Fibroblast of lung (primary cell): ENCODE measurements at regions not wholly inside any gene's neighbourhood (a gene's known extent, or its start where the extent isn't known, plus 50 kb on each side); places are given as distances from the start of the nearest gene placed in this dataset.

Experiments
- DNase-seq, 2 donors: peaks; one replicate each; pipeline versions ENCODE4 v3.0.0 to v3.0.0-alpha.2; 2010; ENCODE audit warnings: low read depth in 2 of 2
- H2AFZ ChIP-seq: 2 replicates; pipeline ENCODE4 v1.5.1; 2012; ENCODE audit warnings: low read length, control low read depth, inconsistent platforms
- H3K27ac ChIP-seq: 2 replicates; pipeline ENCODE4 v1.5.1; 2011; ENCODE audit warnings: low read length, control low read depth; ENCODE audit not compliant: insufficient read depth
- H3K27me3 ChIP-seq: 2 replicates; pipeline ENCODE4 v1.5.1; 2011; ENCODE audit warnings: mild to moderate bottlenecking, low read length; ENCODE audit not compliant: control insufficient read depth, insufficient read depth
- H3K36me3 ChIP-seq: 2 replicates; pipeline ENCODE4 v1.5.1; 2011; ENCODE audit warnings: low read length; ENCODE audit not compliant: control insufficient read depth, insufficient read depth
- H3K4me1 ChIP-seq: 2 replicates; pipeline ENCODE4 v1.5.1; 2011; ENCODE audit warnings: low read length; ENCODE audit not compliant: control insufficient read depth, insufficient read depth; ENCODE audit errors: extremely low read depth
- H3K4me2 ChIP-seq: 2 replicates; pipeline ENCODE4 v1.5.1; 2011; ENCODE audit warnings: low read length, control low read depth; ENCODE audit not compliant: insufficient read depth; ENCODE audit errors: extremely low read depth
- H3K4me3 ChIP-seq, 4 experiments: fragments of 200-600 bp in 1 of 4; sonication (generic) in 1 of 4; replicated peaks in 1 of 4; 2 replicates each; pipeline ENCODE4 v1.5.1; 2011 to 2016; ENCODE audit warnings: low read length in 4 of 4, low read depth in 3 of 4, mild to moderate bottlenecking in 3 of 4, control low read depth in 2 of 4, inconsistent platforms in 1 of 4, mixed read lengths in 1 of 4; ENCODE audit not compliant: insufficient read depth in 1 of 4; ENCODE audit errors: control extremely low read depth in 1 of 4
- H3K79me2 ChIP-seq: 2 replicates; pipeline ENCODE4 v1.5.1; 2012; ENCODE audit warnings: mild to moderate bottlenecking, low read length, inconsistent platforms; ENCODE audit not compliant: control insufficient read depth, insufficient read depth
- H3K9ac ChIP-seq: 2 replicates; pipeline ENCODE4 v1.5.1; 2011; ENCODE audit warnings: mild to moderate bottlenecking, low read length, control low read depth; ENCODE audit not compliant: insufficient read depth
- H3K9me3 ChIP-seq: 2 replicates; pipeline ENCODE4 v1.5.1; 2012; ENCODE audit warnings: low read depth, low read length; ENCODE audit not compliant: control insufficient read depth, insufficient read depth
- H4K20me1 ChIP-seq: 2 replicates; pipeline ENCODE4 v1.5.1; 2011; ENCODE audit warnings: low read length; ENCODE audit not compliant: control insufficient read depth, insufficient read depth; ENCODE audit errors: extremely low read depth
- EZH2 ChIP-seq: IDR thresholded peaks from 2 replicates; pipeline ENCODE4 v1.5.1; 2012; ENCODE audit warnings: low read length, control low read depth, mild to moderate bottlenecking; ENCODE audit errors: missing control alignments
- TF ChIP-seq, protein P1 (sequence below), 2 donors: IDR thresholded peaks in 1 of 2; conservative IDR thresholded peaks in 1 of 2; 1 replicate in 1 of 2; 2 replicates in 1 of 2; pipeline ENCODE4 v1.5.1; 2011 to 2012; ENCODE audit warnings: low read length in 2 of 2, control low read depth in 1 of 2, inconsistent platforms in 1 of 2, low read depth in 1 of 2, mild to moderate bottlenecking in 1 of 2

DNA sequence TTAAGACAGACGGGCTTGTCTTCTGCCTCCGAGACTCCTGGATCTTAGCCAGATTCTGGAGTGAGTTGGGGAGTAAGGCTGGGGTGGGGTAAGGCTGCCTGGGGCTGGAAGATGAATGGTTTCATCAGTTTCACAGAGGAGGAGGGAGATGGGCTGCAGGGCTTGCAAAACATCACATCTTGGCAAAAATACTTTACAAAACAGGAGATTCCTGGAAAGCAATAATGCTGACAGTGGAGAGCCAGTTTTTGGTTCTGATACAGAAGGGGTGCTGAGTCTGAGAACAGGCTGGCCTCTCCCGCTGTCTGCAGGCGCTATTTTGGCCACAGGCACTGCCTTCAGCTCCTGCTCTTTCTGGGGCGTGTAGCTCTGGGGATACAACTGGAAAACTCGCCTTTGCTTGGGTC, 83.4 kb upstream of the KCNE2 start:
- H3K36me3 ChIP-seq = no peaks in the 10 kb centered on the region
- no peak overlapping the region for H3K4me3 ChIP-seq
- no peaks in the 10 kb centered on the region for H3K9me3 ChIP-seq
- H3K79me2 ChIP-seq = no peaks in the 10 kb centered on the region
- H3K4me2 ChIP-seq = no peak overlapping the region
- DNase-seq = peak in 1 of 2 donors; percentile 35
- TF ChIP-seq EZH2 = no peak
- H4K20me1 ChIP-seq = no peaks in the 10 kb centered on the region
- no peaks in the 10 kb centered on the region for H3K4me1 ChIP-seq
- no peaks in the 10 kb centered on the region for H3K27me3 ChIP-seq
- H3K27ac ChIP-seq = no peak overlapping the region
- H3K9ac ChIP-seq = no peak overlapping the region
- no peak overlapping the region for H2AFZ ChIP-seq

DNA sequence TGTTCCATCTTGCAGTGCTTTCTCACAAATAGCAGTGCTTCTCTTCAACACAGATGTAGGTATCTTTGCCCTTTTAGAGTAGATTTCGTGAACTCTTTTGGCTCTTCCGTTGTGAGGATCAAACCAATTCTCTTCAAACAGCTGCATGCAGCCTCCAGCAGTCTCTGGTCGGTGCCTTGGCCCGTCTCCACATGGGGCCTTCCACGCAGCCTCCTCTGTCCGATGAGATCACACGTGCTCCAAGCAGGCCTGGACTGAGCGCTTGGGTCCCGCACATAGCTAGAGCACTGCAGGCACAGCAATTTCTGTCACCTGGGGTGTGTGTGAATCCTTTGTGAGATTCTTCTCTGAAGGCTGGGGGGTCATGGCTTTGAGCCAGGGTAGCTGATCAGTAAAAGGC, 82.8 kb upstream of the KCNE2 start:
- no peaks in the 10 kb centered on the region for H3K4me1 ChIP-seq
- H3K27me3 ChIP-seq = no peaks in the 10 kb centered on the region
- H3K9ac ChIP-seq = no peak overlapping the region
- no peaks in the 10 kb centered on the region for H3K79me2 ChIP-seq
- no peak for DNase-seq
- H4K20me1 ChIP-seq = no peaks in the 10 kb centered on the region
- no peak for TF ChIP-seq EZH2
- TF ChIP-seq, protein P1, sequence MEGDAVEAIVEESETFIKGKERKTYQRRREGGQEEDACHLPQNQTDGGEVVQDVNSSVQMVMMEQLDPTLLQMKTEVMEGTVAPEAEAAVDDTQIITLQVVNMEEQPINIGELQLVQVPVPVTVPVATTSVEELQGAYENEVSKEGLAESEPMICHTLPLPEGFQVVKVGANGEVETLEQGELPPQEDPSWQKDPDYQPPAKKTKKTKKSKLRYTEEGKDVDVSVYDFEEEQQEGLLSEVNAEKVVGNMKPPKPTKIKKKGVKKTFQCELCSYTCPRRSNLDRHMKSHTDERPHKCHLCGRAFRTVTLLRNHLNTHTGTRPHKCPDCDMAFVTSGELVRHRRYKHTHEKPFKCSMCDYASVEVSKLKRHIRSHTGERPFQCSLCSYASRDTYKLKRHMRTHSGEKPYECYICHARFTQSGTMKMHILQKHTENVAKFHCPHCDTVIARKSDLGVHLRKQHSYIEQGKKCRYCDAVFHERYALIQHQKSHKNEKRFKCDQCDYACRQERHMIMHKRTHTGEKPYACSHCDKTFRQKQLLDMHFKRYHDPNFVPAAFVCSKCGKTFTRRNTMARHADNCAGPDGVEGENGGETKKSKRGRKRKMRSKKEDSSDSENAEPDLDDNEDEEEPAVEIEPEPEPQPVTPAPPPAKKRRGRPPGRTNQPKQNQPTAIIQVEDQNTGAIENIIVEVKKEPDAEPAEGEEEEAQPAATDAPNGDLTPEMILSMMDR (conservative IDR thresholded peaks at IDR 0.05 in 1 of 2, IDR thresholded peaks at IDR 0.05 in 1 of 2; ENCODE audit: low read depth in 1 of 2, low read length in 2 of 2) = no peak
- no peaks in the 10 kb centered on the region for H3K9me3 ChIP-seq
- H2AFZ ChIP-seq = no peak overlapping the region
- no peak overlapping the region for H3K4me2 ChIP-seq
- H3K4me3 ChIP-seq = no peak overlapping the region
- no peak overlapping the region for H3K27ac ChIP-seq
- no peaks in the 10 kb centered on the region for H3K36me3 ChIP-seq

DNA sequence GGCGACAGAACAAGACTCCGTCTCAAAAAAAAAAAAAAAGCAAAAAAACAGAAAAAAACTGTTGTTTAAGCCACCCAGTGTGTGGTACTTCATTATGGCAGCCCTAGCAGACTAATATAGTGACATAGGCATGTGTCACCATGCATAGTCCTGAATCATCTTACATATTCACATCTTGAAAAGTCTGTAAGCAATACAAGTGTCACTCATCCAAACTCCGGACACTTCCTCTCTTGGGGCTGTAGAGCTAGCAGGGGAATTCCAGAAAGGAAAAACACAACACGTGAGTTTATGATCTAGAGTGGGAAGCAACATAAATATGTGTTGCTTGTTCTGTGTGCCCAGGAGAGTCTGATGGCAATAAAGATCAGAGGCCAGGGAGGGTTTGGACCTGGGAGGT, 81.6 kb upstream of the KCNE2 start:
- TF ChIP-seq, protein P1 (conservative IDR thresholded peaks at IDR 0.05 in 1 of 2, IDR thresholded peaks at IDR 0.05 in 1 of 2; ENCODE audit: low read depth in 1 of 2, low read length in 2 of 2) = no peak
- TF ChIP-seq EZH2 = no peak
- H3K27ac ChIP-seq = no peak overlapping the region
- no peaks in the 10 kb centered on the region for H3K9me3 ChIP-seq
- H3K79me2 ChIP-seq = no peaks in the 10 kb centered on the region
- no peaks in the 10 kb centered on the region for H3K36me3 ChIP-seq
- peak in 1 of 2 donors; percentile 17 for DNase-seq
- no peaks in the 10 kb centered on the region for H3K4me1 ChIP-seq
- no peak overlapping the region for H3K4me3 ChIP-seq
- H4K20me1 ChIP-seq = no peaks in the 10 kb centered on the region
- no peak overlapping the region for H3K9ac ChIP-seq
- no peaks in the 10 kb centered on the region for H3K27me3 ChIP-seq
- no peak overlapping the region for H3K4me2 ChIP-seq
- no peak overlapping the region for H2AFZ ChIP-seq
